GM23338 (cell line): ENCODE measurements at regions not wholly inside any gene's neighbourhood (a gene's known extent, or its start where the extent isn't known, plus 50 kb on each side); places are given as distances from the start of the nearest gene placed in this dataset.

ENCODE experiments used
- ATAC-seq: fragments of 200-7000 bp; cut with Tn5 transposase; 3 replicates; pipeline ENCODE4 v1.9.1; 2020
- DNase-seq: peaks from one replicate; pipeline ENCODE4 v3.0.0-alpha.2; 2015; ENCODE audit warnings: low spot score
- H2AFZ ChIP-seq: fragments of 200-600 bp; sonication (generic); 2 replicates; pipeline ENCODE4 v1.8.0; 2016; ENCODE audit warnings: antibody characterized with exemption, mild to moderate bottlenecking, moderate library complexity
- H3F3A ChIP-seq: fragments of 200-600 bp; sonication (generic); replicated peaks from 2 replicates; pipeline ENCODE4 v1.8.0; 2017; ENCODE audit warnings: antibody characterized with exemption, mixed run types, low read depth
- H3K27ac ChIP-seq: fragments of 200-600 bp; sonication (generic); 2 replicates; pipeline ENCODE4 v1.6.1; 2016; ENCODE audit warnings: low read depth
- H3K27me3 ChIP-seq: fragments of 200-600 bp; sonication (generic); 2 replicates; pipeline ENCODE4 v1.8.0; 2016; ENCODE audit warnings: mild to moderate bottlenecking, mixed run types, moderate library complexity; ENCODE audit not compliant: insufficient read depth
- H3K36me3 ChIP-seq: fragments of 200-600 bp; sonication (generic); 2 replicates; pipeline ENCODE4 v1.8.0; 2016; ENCODE audit warnings: mild to moderate bottlenecking; ENCODE audit not compliant: insufficient read depth
- H3K4me1 ChIP-seq: fragments of 200-600 bp; sonication (generic); 2 replicates; pipeline ENCODE4 v1.8.0; 2016; ENCODE audit warnings: mild to moderate bottlenecking, moderate library complexity; ENCODE audit not compliant: insufficient read depth
- H3K4me2 ChIP-seq: fragments of 200-600 bp; sonication (generic); 2 replicates; pipeline ENCODE4 v1.7.1; 2017; ENCODE audit warnings: mixed run types
- H3K4me3 ChIP-seq: fragments of 200-600 bp; sonication (generic); 2 replicates; pipeline ENCODE4 v1.6.1; 2016; ENCODE audit warnings: mixed run types
- H3K79me2 ChIP-seq: fragments of 200-600 bp; sonication (generic); replicated peaks from 2 replicates; pipeline ENCODE4 v1.8.0; 2017; ENCODE audit warnings: mild to moderate bottlenecking; ENCODE audit not compliant: insufficient read depth
- H3K9me2 ChIP-seq: fragments of 200-600 bp; sonication (generic); 2 replicates; pipeline ENCODE4 v1.8.0; 2017; ENCODE audit not compliant: insufficient read depth
- H4K20me1 ChIP-seq: fragments of 200-600 bp; sonication (generic); replicated peaks from 2 replicates; pipeline ENCODE4 v1.8.0; 2017; ENCODE audit warnings: mild to moderate bottlenecking; ENCODE audit not compliant: insufficient read depth
- H3K27ac Mint-ChIP-seq: 2 replicates; pipeline ENCODE4 v1.8.0; 2020; ENCODE audit warnings: inconsistent platforms, mild to moderate bottlenecking, moderate library complexity, mixed read lengths
- H3K27me3 Mint-ChIP-seq: 3 replicates; pipeline ENCODE4 v1.8.0; 2022; ENCODE audit warnings: low read depth, mild to moderate bottlenecking, moderate library complexity, mixed read lengths, inconsistent platforms; ENCODE audit not compliant: insufficient read depth, poor library complexity
- H3K36me3 Mint-ChIP-seq: 3 replicates; pipeline ENCODE4 v1.8.0; 2021; ENCODE audit warnings: low read depth, mild to moderate bottlenecking, inconsistent platforms, moderate library complexity, mixed read lengths
- H3K4me1 Mint-ChIP-seq: 3 replicates; pipeline ENCODE4 v1.8.0; 2020; ENCODE audit warnings: mild to moderate bottlenecking, inconsistent platforms, mixed read lengths
- H3K4me3 Mint-ChIP-seq: 3 replicates; pipeline ENCODE4 v1.8.0; 2021; ENCODE audit warnings: moderate library complexity, mild to moderate bottlenecking, inconsistent platforms, mixed read lengths
- H3K9me3 Mint-ChIP-seq: 3 replicates; pipeline ENCODE4 v1.8.0; 2020; ENCODE audit warnings: moderate library complexity, mild to moderate bottlenecking, inconsistent platforms, mixed read lengths
- CREB1 ChIP-seq: fragments of 250-450 bp; sonication (Bioruptor Pico); IDR thresholded peaks from 2 replicates; pipeline ENCODE4 v1.5.0; 2020; ENCODE audit warnings: low read depth, mild to moderate bottlenecking, moderate library complexity
- CTCF ChIP-seq, 2 experiments: fragments of 200-600 bp in 1 of 2; sonication (generic) in 1 of 2; conservative IDR thresholded peaks; 2 replicates each; pipeline versions ENCODE4 v1.5.1 to v1.6.1; 2016 to 2017; ENCODE audit warnings: antibody characterized with exemption in 2 of 2, low read depth in 2 of 2, mild to moderate bottlenecking in 2 of 2, moderate library complexity in 1 of 2
- ETS1 ChIP-seq: IDR thresholded peaks from 2 replicates; pipeline ENCODE4 v1.6.1; 2016; ENCODE audit warnings: antibody characterized with exemption
- EZH2 ChIP-seq: fragments of 200-600 bp; sonication (generic); IDR thresholded peaks from one replicate; pipeline ENCODE4 v1.8.0; 2017; ENCODE audit warnings: antibody characterized with exemption, mild to moderate bottlenecking, low read depth; ENCODE audit not compliant: unreplicated experiment
- EZH2phosphoT487 ChIP-seq: fragments of 200-600 bp; sonication (generic); IDR thresholded peaks from one replicate; pipeline ENCODE4 v1.8.1; 2018; ENCODE audit warnings: antibody characterized with exemption; ENCODE audit not compliant: unreplicated experiment
- JUNB ChIP-seq: IDR thresholded peaks from one replicate; pipeline ENCODE4 v1.6.1; 2016; ENCODE audit warnings: antibody characterized with exemption; ENCODE audit not compliant: unreplicated experiment
- NANOG ChIP-seq: IDR thresholded peaks from 2 replicates; pipeline ENCODE4 v1.6.1; 2016; ENCODE audit warnings: antibody characterized with exemption, borderline replicate concordance
- POLR2AphosphoS5 ChIP-seq: IDR thresholded peaks from 2 replicates; pipeline ENCODE4 v1.6.1; 2016; ENCODE audit warnings: antibody characterized with exemption, low read depth
- REST ChIP-seq: IDR thresholded peaks from one replicate; pipeline ENCODE4 v1.6.1; 2018; ENCODE audit warnings: antibody characterized with exemption; ENCODE audit not compliant: unreplicated experiment
- STAT1 ChIP-seq: IDR thresholded peaks from one replicate; pipeline ENCODE4 v1.6.1; 2016; ENCODE audit warnings: antibody characterized with exemption; ENCODE audit not compliant: unreplicated experiment
- ZNF114 ChIP-seq: fragments of 250-450 bp; sonication (Bioruptor Pico); IDR thresholded peaks from 2 replicates; pipeline ENCODE4 v1.5.0; 2020; ENCODE audit warnings: mild to moderate bottlenecking, moderate library complexity
- ZNF331 ChIP-seq: fragments of 250-450 bp; sonication (Bioruptor Pico); IDR thresholded peaks from 2 replicates; pipeline ENCODE4 v1.5.0; 2020; ENCODE audit warnings: low read depth, mild to moderate bottlenecking, moderate library complexity
- ZNF462 ChIP-seq: fragments of 250-450 bp; sonication (Bioruptor Pico); IDR thresholded peaks from 2 replicates; pipeline ENCODE4 v1.5.0; 2020; ENCODE audit warnings: mild to moderate bottlenecking, moderate library complexity

- TF ChIP-seq ZNF462 (CRISPR knock-in tag) (no peak), ZNF114 (CRISPR knock-in tag) (no peak), JUNB (no peak), EZH2 (no peak)
These were observed 107.5 kb upstream of the TNFSF4 start (continued) for GRCh38 chr1:173314656-173315055.

DNA sequence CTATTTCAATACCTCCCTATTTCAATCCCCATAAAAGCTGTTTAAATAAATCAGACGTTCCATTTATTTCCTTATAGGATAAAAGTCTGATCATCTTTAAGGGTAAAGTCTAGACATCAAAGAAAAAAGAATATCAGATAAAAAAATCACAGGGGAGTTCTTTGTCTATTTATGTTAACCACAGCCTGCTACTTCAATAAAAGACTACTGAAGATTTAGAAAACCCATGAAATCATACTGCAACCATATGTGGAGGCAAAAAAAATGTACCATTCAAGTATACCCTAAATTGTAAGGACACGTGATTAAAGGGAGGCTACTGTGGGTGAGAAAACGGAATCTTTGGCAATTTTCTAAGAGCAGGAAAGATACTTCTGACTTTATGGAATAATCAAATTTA lies 108.2 kb upstream of the TNFSF4 start:
- no peaks in the 10 kb centered on the region for H3K4me1 Mint-ChIP-seq
- no peak overlapping the region for H2AFZ ChIP-seq
- ATAC-seq (no peak), DNase-seq (no peak)
- no peak overlapping the region for H3K4me3 Mint-ChIP-seq
- H3K27me3 ChIP-seq: no peaks in the 10 kb centered on the region
- H4K20me1 ChIP-seq: no peaks in the 10 kb centered on the region
- H3K4me1 ChIP-seq: no peaks in the 10 kb centered on the region
- peaks cover 4% of the 10 kb centered on the region; the same call in 1 of the 2 replicates for H3K9me2 ChIP-seq
- H3K36me3 ChIP-seq: no peaks in the 10 kb centered on the region
- H3K4me2 ChIP-seq: no peak overlapping the region
- no peaks in the 10 kb centered on the region for H3K36me3 Mint-ChIP-seq
- peaks cover 2% of the 10 kb centered on the region for H3K27me3 Mint-ChIP-seq
- TF ChIP-seq NANOG (no peak), ETS1 (no peak), ZNF331 (no peak), STAT1 (no peak), POLR2AphosphoS5 (no peak), EZH2 (no peak), CREB1 (CRISPR knock-in tag) (no peak), CTCF (conservative IDR thresholded peaks at IDR 0.05; ENCODE audit: low read depth in 2 of 2) (no peak), REST (no peak), EZH2phosphoT487 (no peak)
- no peak overlapping the region for H3K27ac Mint-ChIP-seq
- H3K27ac ChIP-seq: no peak overlapping the region
- H3K4me3 ChIP-seq: no peak overlapping the region
- H3F3A ChIP-seq: no peaks in the 10 kb centered on the region
- H3K9me3 Mint-ChIP-seq: no peaks in the 10 kb centered on the region
- no peaks in the 10 kb centered on the region for H3K79me2 ChIP-seq
